Skeletal muscle cell (primary cell): ENCODE measurements at regions not wholly inside any gene's neighbourhood (a gene's known extent, or its start where the extent isn't known, plus 50 kb on each side); places are given as distances from the start of the nearest gene placed in this dataset.

Source experiments
- DNase-seq: peaks from one replicate; pipeline ENCODE4 v3.0.0-alpha.2; 2010; ENCODE audit warnings: low read depth
- H3K4me3 ChIP-seq: 2 replicates; pipeline ENCODE4 v1.5.1; 2011; ENCODE audit warnings: low read depth, mild to moderate bottlenecking, control low read depth, low read length, moderate library complexity

DNA sequence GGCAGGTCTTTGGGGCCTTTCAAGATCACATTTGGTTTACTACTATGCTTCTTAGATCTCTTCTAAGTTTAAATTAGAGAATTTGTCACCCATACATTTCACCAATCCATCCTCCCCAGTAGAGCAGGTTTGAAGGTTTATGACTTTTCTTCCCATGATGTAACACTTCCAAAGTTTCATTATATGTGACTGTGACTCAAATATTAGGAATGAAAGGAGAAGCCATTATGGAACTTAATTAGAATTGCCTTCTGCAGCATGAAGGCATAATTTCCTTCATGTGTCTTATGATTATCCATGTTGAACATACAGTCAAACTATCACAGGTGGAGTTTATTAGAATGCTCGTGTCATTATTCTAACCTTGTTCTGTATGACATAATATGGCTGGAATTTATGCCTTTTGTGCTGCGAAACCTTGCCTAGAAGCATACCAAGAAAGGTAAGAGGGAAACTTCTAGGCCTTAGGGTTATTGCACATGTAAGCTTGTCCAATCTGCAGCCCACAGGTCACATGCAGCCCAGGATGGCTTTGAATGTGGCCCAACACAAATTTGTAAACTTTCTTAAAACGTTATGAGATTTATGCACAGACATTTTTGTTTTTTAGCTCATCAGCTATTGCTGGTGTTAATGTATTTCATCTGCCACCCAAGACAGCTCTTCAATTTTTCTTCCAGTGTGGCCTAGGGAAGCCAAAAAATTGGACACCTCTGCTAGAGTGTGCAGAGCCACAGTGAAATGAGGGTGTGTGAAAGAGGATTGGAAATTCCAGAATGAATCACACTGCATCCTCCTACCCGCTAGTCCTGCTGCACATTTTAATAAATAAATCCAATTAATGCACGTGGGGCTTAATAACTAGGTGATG, 133.6 kb downstream of the TMEM26 start:
- no peak overlapping the region for H3K4me3 ChIP-seq
- DNase-seq: no peak

GRCh38 chr10:61318429-61318828, 134.8 kb downstream of the TMEM26 start:
- no peak overlapping the region for H3K4me3 ChIP-seq
- DNase-seq: no peak

GRCh38 chr10:61317706-61318105, 135.5 kb downstream of the TMEM26 start:
- no peak for DNase-seq
- H3K4me3 ChIP-seq: no peak overlapping the region

DNA sequence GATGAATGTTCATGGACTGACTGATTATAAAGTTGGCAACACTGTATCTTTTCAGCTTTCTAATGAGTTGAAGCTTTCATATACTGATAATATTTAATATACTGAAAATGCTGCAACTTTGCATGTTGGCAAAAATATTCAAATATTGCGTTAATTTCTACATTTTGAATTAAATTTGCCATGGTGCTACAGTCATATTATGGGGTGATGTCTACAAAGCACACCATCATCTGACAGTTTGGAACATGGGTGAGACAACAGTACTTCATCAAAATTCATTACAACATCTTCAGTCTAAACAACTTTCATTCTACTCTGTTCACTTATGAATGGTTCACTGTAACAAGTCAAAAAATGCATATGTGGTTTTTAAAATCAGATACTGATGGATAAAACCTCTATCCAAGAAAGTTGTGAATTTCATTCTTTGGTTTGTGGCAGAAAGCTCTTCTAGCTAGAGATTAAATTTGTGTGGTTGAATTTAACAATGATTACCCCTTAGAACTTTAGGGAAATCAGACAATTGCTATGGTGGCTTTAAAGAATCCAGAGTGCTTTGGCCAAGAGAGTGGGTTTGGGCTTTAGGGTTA, 136.4 kb downstream of the TMEM26 start:
- H3K4me3 ChIP-seq: no peak overlapping the region
- DNase-seq: no peak

DNA sequence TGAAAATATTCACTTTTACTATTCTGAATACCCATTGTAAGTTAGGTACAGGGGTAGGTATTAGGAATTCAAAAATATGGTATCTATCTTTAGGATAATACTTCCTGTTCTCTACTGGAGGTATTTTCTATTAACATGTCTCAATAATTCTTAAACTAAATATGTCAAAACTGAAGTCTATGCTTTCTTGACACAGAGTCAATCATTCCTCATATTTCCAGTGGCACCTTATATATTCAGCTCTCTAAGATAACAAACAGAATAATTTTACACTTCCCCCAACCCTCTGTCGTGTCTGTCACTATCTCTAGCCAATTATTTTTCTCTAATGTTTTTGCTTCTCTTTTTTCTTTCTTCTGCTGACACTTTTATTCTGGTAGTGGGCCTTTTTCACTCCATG, 138.9 kb downstream of the TMEM26 start:
- no peak overlapping the region for H3K4me3 ChIP-seq
- no peak for DNase-seq

- no peak for DNase-seq
- H3K4me3 ChIP-seq: no peak overlapping the region
These were observed 139.7 kb downstream of the TMEM26 start for GRCh38 chr10:61313460-61313859.

- DNase-seq: no peak
- no peak overlapping the region for H3K4me3 ChIP-seq
These were observed 148.4 kb downstream of the TMEM26 start for GRCh38 chr10:61304746-61305145.

GRCh38 chr10:61302124-61302523, 151.1 kb downstream of the TMEM26 start:
- H3K4me3 ChIP-seq: no peak overlapping the region
- no peak for DNase-seq

GRCh38 chr10:61301575-61301974, 151.6 kb downstream of the TMEM26 start:
- DNase-seq: no peak

GRCh38 chr10:61299841-61300240, 153.3 kb downstream of the TMEM26 start:
- H3K4me3 ChIP-seq: no peak overlapping the region
- DNase-seq: no peak

More at GRCh38 chr10:61301575-61301974, 151.6 kb downstream of the TMEM26 start:
- H3K4me3 ChIP-seq: no peak overlapping the region

- no peak for DNase-seq
- H3K4me3 ChIP-seq: no peak overlapping the region
These were observed 154.0 kb downstream of the TMEM26 start for GRCh38 chr10:61299156-61299555.

- DNase-seq: no peak
- H3K4me3 ChIP-seq: no peak overlapping the region
These were observed 155.0 kb downstream of the TMEM26 start for GRCh38 chr10:61298194-61298593.

- H3K4me3 ChIP-seq: no peak overlapping the region
- no peak for DNase-seq
These were observed 157.0 kb downstream of the TMEM26 start for GRCh38 chr10:61296161-61296560.

- DNase-seq: no peak
- no peak overlapping the region for H3K4me3 ChIP-seq
These were observed 159.1 kb downstream of the TMEM26 start for GRCh38 chr10:61294131-61294530.

- H3K4me3 ChIP-seq: no peak overlapping the region
- no peak for DNase-seq
These were observed 163.4 kb downstream of the TMEM26 start for GRCh38 chr10:61289813-61290212.

DNA sequence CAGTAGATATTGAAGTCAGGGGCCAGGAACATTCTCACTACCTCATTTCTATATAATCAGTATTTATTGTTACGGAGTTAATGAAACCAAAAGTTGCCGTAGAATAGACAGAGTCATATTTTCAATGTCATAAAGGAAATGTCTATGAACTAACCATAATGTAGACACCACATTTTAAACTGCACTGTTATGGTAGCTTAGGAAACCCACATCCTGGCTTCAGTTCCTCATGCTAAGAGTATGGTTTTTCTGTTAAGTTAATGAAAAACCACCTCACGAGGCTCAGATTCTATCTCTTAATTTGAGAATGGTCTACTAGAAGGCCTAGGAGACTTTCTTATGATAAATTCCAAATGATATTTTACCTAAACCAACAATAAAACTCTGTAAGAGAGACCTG, 166.5 kb downstream of the TMEM26 start:
- H3K4me3 ChIP-seq: no peak overlapping the region
- DNase-seq: no peak

DNA sequence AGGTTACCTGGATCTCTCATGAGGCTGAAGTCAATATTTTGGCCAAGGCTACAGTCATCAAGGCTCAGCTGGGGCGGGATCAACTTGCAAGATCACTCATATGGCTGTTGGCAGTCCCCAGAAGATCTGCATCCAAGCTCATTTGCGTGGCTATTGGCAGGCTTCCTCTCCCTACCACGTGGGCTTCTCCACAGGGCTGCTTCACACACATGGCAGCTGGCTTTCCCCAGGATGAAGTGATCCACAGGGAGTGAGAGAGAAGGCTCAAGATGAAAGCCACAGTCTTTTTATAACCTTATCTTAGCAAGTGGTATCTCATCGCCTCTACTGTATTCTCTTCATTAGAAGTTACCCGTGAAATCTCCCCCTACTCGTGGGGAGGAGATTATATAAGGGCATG, 167.4 kb downstream of the TMEM26 start:
- no peak for DNase-seq
- no peak overlapping the region for H3K4me3 ChIP-seq

- no peak overlapping the region for H3K4me3 ChIP-seq
- no peak for DNase-seq
These were observed 168.8 kb downstream of the TMEM26 start for GRCh38 chr10:61284222-61284890.

- no peak for DNase-seq
- no peak overlapping the region for H3K4me3 ChIP-seq
These were observed 169.5 kb downstream of the TMEM26 start for GRCh38 chr10:61283481-61284221.

DNA sequence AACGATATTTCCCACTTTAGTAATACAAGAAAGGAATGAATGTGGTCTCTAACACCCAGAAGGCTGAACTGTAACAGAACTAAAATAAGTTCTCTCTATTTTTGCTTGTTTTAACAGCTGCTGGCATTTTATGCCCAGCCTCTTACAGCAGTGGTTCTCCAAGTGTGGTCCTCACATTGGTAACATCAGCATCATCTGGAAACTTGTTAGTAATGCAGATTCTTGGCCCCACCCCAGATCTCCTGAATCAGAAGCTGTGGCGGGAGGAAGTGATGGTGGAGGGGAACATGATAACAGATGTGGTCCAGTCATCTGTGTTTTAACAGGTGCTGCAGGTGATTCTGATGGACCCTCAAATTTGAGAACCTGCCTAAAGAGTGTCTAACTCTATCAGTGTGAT, 170.1 kb downstream of the TMEM26 start:
- no peak overlapping the region for H3K4me3 ChIP-seq
- no peak for DNase-seq
